Upper lobe of left lung (tissue), 6 donors: ENCODE measurements at regions not wholly inside any gene's neighbourhood (a gene's known extent, or its start where the extent isn't known, plus 50 kb on each side); places are given as distances from the start of the nearest gene placed in this dataset.

Experiments
- ATAC-seq, 2 donors: fragments of 200-7000 bp; cut with Tn5 transposase; one replicate each; pipeline ENCODE4 v1.9.1; 2022; ENCODE audit warnings: mild to moderate bottlenecking in 2 of 2, moderate library complexity in 2 of 2; ENCODE audit not compliant: low FRiP score in 2 of 2
- DNase-seq, 2 donors: peaks; one replicate each; pipeline ENCODE4 v3.0.0-alpha.2; 2019 to 2020
- H3K27ac ChIP-seq, 4 donors: fragments of 200-600 bp; sonication (generic); one replicate each; pipeline ENCODE4 v1.5.1; 2016 to 2019
- H3K27me3 ChIP-seq, 4 donors: fragments of 200-600 bp; sonication (generic); one replicate each; pipeline ENCODE4 v1.5.1; 2017 to 2019
- H3K36me3 ChIP-seq, 4 donors: fragments of 200-600 bp; sonication (generic); one replicate each; pipeline ENCODE4 v1.5.1; 2016 to 2019
- H3K4me1 ChIP-seq, 4 donors: fragments of 200-600 bp; sonication (generic); one replicate each; pipeline ENCODE4 v1.5.1; 2018 to 2019
- H3K4me3 ChIP-seq, 4 donors: fragments of 200-600 bp; sonication (generic); one replicate each; pipeline ENCODE4 v1.5.1; 2017 to 2019; ENCODE audit warnings: mild to moderate bottlenecking in 2 of 4, moderate library complexity in 1 of 4
- H3K9me3 ChIP-seq, 4 donors: fragments of 200-600 bp; sonication (generic); one replicate each; pipeline ENCODE4 v1.5.1; 2018 to 2019
- CTCF ChIP-seq, 6 experiments: fragments of 450-650 bp in 4 of 6; fragments of 200-600 bp in 2 of 6; sonication (generic) in 2 of 6; IDR thresholded peaks; one replicate each; pipeline ENCODE4 v1.5.1; 2016 to 2019; ENCODE audit warnings: antibody characterized with exemption in 6 of 6
- EP300 ChIP-seq, 4 donors: sonication (generic); formaldehyde crosslinking; IDR thresholded peaks; one replicate each; pipeline ENCODE4 v1.5.1; 2017; ENCODE audit warnings: antibody characterized with exemption in 4 of 4, control low read depth in 2 of 4
- POLR2A ChIP-seq, 4 donors: fragments of 450-650 bp; IDR thresholded peaks; one replicate each; pipeline ENCODE4 v1.5.1; 2016 to 2017; ENCODE audit warnings: antibody characterized with exemption in 4 of 4, mild to moderate bottlenecking in 2 of 4
- POLR2AphosphoS5 ChIP-seq, 2 donors: sonication (generic); formaldehyde crosslinking; IDR thresholded peaks; one replicate each; pipeline ENCODE4 v1.5.1; 2017; ENCODE audit warnings: antibody characterized with exemption in 2 of 2
- WGBS, 2 donors: methylation state at CpG; one replicate each; pipeline ENCODE4 v1.1.5; 2017 to 2018; 5-methylcytosine and 5-hydroxymethylcytosine counted together
- donor health status: DM: no; HTN: no; CAD: no; lungs with moderate emphysema.
- donor health status: DM: no; HTN: yes; CAD: no; lungs with severe emphysema.

DNA sequence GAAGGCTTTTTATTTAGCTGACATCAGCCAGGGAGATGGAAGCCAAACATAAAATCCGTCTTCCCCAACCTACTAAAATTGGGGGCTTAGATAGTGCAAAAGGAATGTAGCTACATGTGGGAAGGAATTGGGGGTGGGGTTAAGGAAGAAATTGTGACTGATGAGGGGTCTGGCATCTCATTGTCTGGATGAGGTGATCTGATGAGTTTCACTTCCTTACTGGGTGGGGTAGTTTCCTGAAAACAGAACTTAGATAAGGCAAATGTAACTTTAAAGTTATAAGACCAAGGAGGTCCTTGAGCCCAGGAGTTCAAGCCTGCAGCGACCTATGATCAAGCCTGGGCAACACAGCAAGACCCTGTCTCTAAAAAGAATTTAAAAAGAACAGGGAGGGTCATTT is 105.5 kb upstream of the NEIL3 start:
- H3K4me1 ChIP-seq, result no peaks in the 10 kb centered on the region
- H3K9me3 ChIP-seq, result peaks cover 0 to 3% (median 0%) of the 10 kb centered on the region in 4 donors

DNA sequence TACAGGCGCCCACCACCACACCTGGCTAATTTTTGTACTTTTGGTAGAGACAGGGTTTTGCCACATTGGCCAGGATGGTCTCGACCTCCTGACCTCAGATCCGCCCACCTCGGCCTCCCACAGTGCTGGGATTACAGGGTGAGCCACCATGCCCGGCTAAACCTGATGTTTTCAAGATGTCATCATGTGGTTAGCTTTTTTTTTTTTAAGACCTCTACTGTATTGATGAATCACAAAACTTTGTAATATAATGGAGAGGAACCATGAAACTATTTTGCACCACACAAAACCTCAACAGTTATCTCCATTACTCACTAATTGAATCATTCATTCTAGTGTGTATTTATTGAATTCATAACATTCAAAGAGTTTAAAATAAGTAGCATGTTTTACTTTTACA is 94.7 kb upstream of the NEIL3 start:
- no peaks in the 10 kb centered on the region for H3K4me1 ChIP-seq
- no peak overlapping the region for H3K4me3 ChIP-seq
- no peaks in the 10 kb centered on the region for H3K36me3 ChIP-seq
- no peaks in the 10 kb centered on the region for H3K9me3 ChIP-seq
- 88 to 95% methylated on average over 5 of the region's 5 CpGs for WGBS, 2 donors
- no peak for DNase-seq
- no peak overlapping the region for H3K27ac ChIP-seq
- no peak for TF ChIP-seq POLR2AphosphoS5 (IDR thresholded peaks at IDR 0.05)
- no peak for TF ChIP-seq EP300 (IDR thresholded peaks at IDR 0.05)
- no peak for TF ChIP-seq POLR2A (IDR thresholded peaks at IDR 0.05)
- no peak for TF ChIP-seq CTCF (IDR thresholded peaks at IDR 0.05)
- H3K27me3 ChIP-seq, result no peaks in the 10 kb centered on the region
- no peak for ATAC-seq

More for the DNA sequence above, 105.5 kb upstream of the NEIL3 start:
- 39 to 43% methylated on average over 2 of the region's 2 CpGs for WGBS, 2 donors
- ATAC-seq (no peak), DNase-seq (no peak)
- Histone ChIP-seq H3K27ac (no peak overlapping the region), H3K27me3 (no peaks in the 10 kb centered on the region), H3K4me3 (no peak overlapping the region), H3K36me3 (no peaks in the 10 kb centered on the region)
- no peak for TF ChIP-seq POLR2AphosphoS5 (IDR thresholded peaks at IDR 0.05)
- no peak for TF ChIP-seq EP300 (IDR thresholded peaks at IDR 0.05)
- no peak for TF ChIP-seq CTCF (IDR thresholded peaks at IDR 0.05)
- no peak for TF ChIP-seq POLR2A (IDR thresholded peaks at IDR 0.05)

- no peaks in the 10 kb centered on the region for H3K4me1 ChIP-seq
- H3K27ac ChIP-seq, result no peak overlapping the region
- H3K27me3 ChIP-seq, result no peaks in the 10 kb centered on the region
- no peak for TF ChIP-seq POLR2A (IDR thresholded peaks at IDR 0.05)
- TF ChIP-seq CTCF (IDR thresholded peaks at IDR 0.05), result no peak
- no peak for TF ChIP-seq EP300 (IDR thresholded peaks at IDR 0.05)
- TF ChIP-seq POLR2AphosphoS5 (IDR thresholded peaks at IDR 0.05), result no peak
- H3K9me3 ChIP-seq, result no peaks in the 10 kb centered on the region
- H3K36me3 ChIP-seq, result no peaks in the 10 kb centered on the region
- WGBS, 2 donors, result 65 to 66% methylated on average over 4 of the region's 4 CpGs
- no peak overlapping the region for H3K4me3 ChIP-seq
- ATAC-seq (no peak), DNase-seq (no peak)
Observed at GRCh38 chr4:177220376-177220775, 89.3 kb upstream of the NEIL3 start.

GRCh38 chr4:177222781-177223180 is 86.9 kb upstream of the NEIL3 start:
- Histone ChIP-seq H3K4me1 (no peaks in the 10 kb centered on the region), H3K36me3 (no peaks in the 10 kb centered on the region), H3K27me3 (no peaks in the 10 kb centered on the region), H3K27ac (no peak overlapping the region), H3K4me3 (no peak overlapping the region), H3K9me3 (no peaks in the 10 kb centered on the region)
- WGBS, 2 donors, result 60 to 65% methylated on average over 2 of the region's 2 CpGs
- TF ChIP-seq CTCF (IDR thresholded peaks at IDR 0.05), result no peak
- TF ChIP-seq POLR2AphosphoS5 (IDR thresholded peaks at IDR 0.05), result no peak
- ATAC-seq (no peak), DNase-seq (no peak)

- no peak overlapping the region for H3K4me3 ChIP-seq
- H3K27ac ChIP-seq, result no peak overlapping the region
- no peak for DNase-seq
- no peaks in the 10 kb centered on the region for H3K9me3 ChIP-seq
- ATAC-seq, result no peak
- TF ChIP-seq POLR2A (IDR thresholded peaks at IDR 0.05), result no peak
- no peak for TF ChIP-seq EP300 (IDR thresholded peaks at IDR 0.05)
- TF ChIP-seq CTCF (IDR thresholded peaks at IDR 0.05), result no peak
- no peak for TF ChIP-seq POLR2AphosphoS5 (IDR thresholded peaks at IDR 0.05)
- 81 to 88% methylated on average over 1 of the region's 1 CpG for WGBS, 2 donors
- H3K4me1 ChIP-seq, result no peaks in the 10 kb centered on the region
- no peaks in the 10 kb centered on the region for H3K36me3 ChIP-seq
- no peaks in the 10 kb centered on the region for H3K27me3 ChIP-seq
Observed at GRCh38 chr4:177225605-177226004, 84.1 kb upstream of the NEIL3 start.
